Activated naive CD8-positive, alpha-beta T cell treated with anti-CD3 and anti-CD28 coated beads, Interleukin-2, amount 10 ng/mL, durations not matched to agents 7 days and 5 days (primary cell): ENCODE measurements at regions not wholly inside any gene's neighbourhood (a gene's known extent, or its start where the extent isn't known, plus 50 kb on each side); places are given as distances from the start of the nearest gene placed in this dataset.

Source experiments
- ATAC-seq: fragments of 150-1000 bp; cut with Tn5 transposase; one replicate; pipeline ENCODE4 v1.10.0; 2021; ENCODE audit warnings: low read depth, moderate library complexity
- POLR2A ChIA-PET: fragments of 350-600 bp; sonication (Branson Sonifier 250); formaldehyde crosslinking; loops from one replicate; lab custom pipeline; 2021; ENCODE audit warnings: antibody characterized with exemption; lab: Charles Lee
- DNase-seq: peaks from one replicate; pipeline ENCODE4 v3.0.0; 2021
- H3K27ac Mint-ChIP-seq: one replicate; pipeline ENCODE4 v1.8.0; 2022; ENCODE audit warnings: mild to moderate bottlenecking, mixed read lengths
- H3K27me3 Mint-ChIP-seq: one replicate; pipeline ENCODE4 v1.8.0; 2022; ENCODE audit warnings: mild to moderate bottlenecking, moderate library complexity, mixed read lengths
- H3K36me3 Mint-ChIP-seq: one replicate; pipeline ENCODE4 v1.8.0; 2021; ENCODE audit warnings: mild to moderate bottlenecking, mixed read lengths
- H3K4me1 Mint-ChIP-seq: one replicate; pipeline ENCODE4 v1.8.0; 2021; ENCODE audit warnings: mixed read lengths
- H3K4me3 Mint-ChIP-seq: one replicate; pipeline ENCODE4 v1.8.0; 2022; ENCODE audit warnings: mild to moderate bottlenecking, moderate library complexity, mixed read lengths
- H3K9me3 Mint-ChIP-seq: one replicate; pipeline ENCODE4 v1.8.0; 2021; ENCODE audit warnings: mixed read lengths

DNA sequence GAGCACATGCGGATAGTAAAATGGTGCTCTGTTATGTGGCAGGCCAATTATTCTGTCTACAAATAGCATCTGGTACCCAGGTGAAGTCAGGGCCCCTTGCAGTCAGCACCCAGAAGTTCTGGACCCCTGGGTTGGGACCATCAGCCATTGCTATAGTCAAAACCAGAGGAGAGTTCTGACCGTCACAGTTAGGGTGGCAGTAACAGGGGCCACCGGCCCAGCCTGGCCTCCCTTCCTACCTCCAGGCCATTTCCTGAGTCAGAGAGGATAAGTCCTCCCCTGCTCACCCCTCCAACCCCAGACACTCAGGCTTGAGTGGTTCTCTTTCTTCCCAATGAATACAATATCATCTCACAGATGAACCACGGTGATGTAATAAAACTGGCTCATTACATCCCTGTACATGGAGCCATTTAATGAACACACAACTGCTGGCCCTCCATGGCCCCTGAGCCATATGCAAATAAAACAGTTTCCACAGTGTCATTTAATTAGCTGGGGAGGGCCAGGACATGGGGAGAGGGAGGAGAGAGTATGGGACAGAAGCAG is 673.6 kb downstream of the MATN1 start:
- H3K4me3 Mint-ChIP-seq, result no peak overlapping the region
- DNase-seq (no peak), ATAC-seq (no peak)
- POLR2A ChIA-PET, result no interaction called here
- H3K27me3 Mint-ChIP-seq, result peaks cover 8% of the 10 kb centered on the region
- no peaks in the 10 kb centered on the region for H3K36me3 Mint-ChIP-seq
- H3K4me1 Mint-ChIP-seq, result no peaks in the 10 kb centered on the region
- no peaks in the 10 kb centered on the region for H3K9me3 Mint-ChIP-seq
- H3K27ac Mint-ChIP-seq, result no peak overlapping the region

DNA sequence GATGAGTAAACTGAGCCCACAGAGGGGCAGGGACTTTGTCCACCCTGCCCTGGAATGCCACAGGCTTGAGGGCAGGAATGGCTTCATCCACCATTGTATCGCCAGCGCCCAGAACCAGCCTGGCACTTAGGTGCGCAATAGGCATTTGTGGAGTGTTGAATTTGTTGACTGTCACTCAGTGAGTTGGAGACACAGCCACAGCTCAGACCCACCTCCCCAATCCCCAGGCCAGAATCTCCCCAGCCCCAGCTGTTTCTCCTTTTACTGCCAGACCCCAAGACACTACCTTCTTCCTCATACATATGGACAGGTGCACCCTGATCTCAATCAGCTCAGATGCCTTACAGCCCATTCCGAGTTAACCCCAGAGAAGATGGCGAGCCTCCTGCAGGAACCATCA is 674.5 kb downstream of the MATN1 start:
- Mint-ChIP-seq H3K36me3 (no peaks in the 10 kb centered on the region), H3K9me3 (peaks cover 2% of the 10 kb centered on the region), H3K27me3 (peaks cover 7% of the 10 kb centered on the region), H3K4me1 (no peaks in the 10 kb centered on the region), H3K4me3 (no peak overlapping the region), H3K27ac (no peak overlapping the region)
- POLR2A ChIA-PET, result no interaction called here
- no peak for ATAC-seq
- no peak for DNase-seq

GRCh38 chr1:30047576-30047975 is 675.8 kb downstream of the MATN1 start:
- peaks cover 4% of the 10 kb centered on the region for H3K9me3 Mint-ChIP-seq
- H3K36me3 Mint-ChIP-seq, result no peaks in the 10 kb centered on the region
- no peaks in the 10 kb centered on the region for H3K4me1 Mint-ChIP-seq
- DNase-seq, result no peak
- no peaks in the 10 kb centered on the region for H3K27me3 Mint-ChIP-seq
- POLR2A ChIA-PET, result no interaction called here
- no peak for ATAC-seq
- H3K27ac Mint-ChIP-seq, result no peak overlapping the region
- H3K4me3 Mint-ChIP-seq, result no peak overlapping the region

GRCh38 chr1:30046751-30047150 is 676.6 kb downstream of the MATN1 start:
- ATAC-seq, result no peak
- Mint-ChIP-seq H3K27me3 (no peaks in the 10 kb centered on the region), H3K4me1 (no peaks in the 10 kb centered on the region), H3K36me3 (no peaks in the 10 kb centered on the region), H3K9me3 (peaks cover 4% of the 10 kb centered on the region), H3K27ac (no peak overlapping the region), H3K4me3 (no peak overlapping the region)
- no peak for DNase-seq
- POLR2A ChIA-PET, result no interaction called here

- H3K4me3 Mint-ChIP-seq, result no peak overlapping the region
- no peak overlapping the region for H3K27ac Mint-ChIP-seq
- DNase-seq (no peak), ATAC-seq (no peak)
- POLR2A ChIA-PET, result no interaction called here
- H3K4me1 Mint-ChIP-seq, result no peaks in the 10 kb centered on the region
- no peaks in the 10 kb centered on the region for H3K27me3 Mint-ChIP-seq
- no peaks in the 10 kb centered on the region for H3K36me3 Mint-ChIP-seq
- peaks cover 4% of the 10 kb centered on the region for H3K9me3 Mint-ChIP-seq
Observed at GRCh38 chr1:30045304-30046090, 677.9 kb downstream of the MATN1 start.

DNA sequence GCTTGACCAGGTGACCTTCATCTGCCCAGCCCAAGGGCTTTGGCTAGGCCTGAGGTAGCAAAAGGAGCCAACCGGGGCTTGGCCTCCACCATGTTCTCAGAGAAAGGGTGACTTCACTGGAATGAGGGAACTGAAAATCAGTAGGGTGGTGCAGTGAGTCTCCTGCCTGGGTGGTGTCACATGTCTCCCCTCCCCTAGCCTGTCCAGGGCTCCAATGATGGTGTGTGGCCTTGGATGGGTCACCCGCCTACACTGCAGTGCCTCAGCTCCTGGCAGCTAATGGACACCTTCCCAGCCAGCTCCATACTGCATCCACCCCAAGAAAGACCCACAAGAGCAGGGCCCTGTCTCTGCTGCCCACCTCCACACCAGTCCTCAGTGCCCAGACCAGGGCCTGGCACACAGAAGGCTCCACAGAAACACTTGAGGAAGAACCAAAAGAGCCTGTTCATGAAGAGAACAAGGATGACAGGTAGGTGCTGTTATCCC is 678.7 kb downstream of the MATN1 start:
- DNase-seq (no peak), ATAC-seq (no peak)
- Mint-ChIP-seq H3K9me3 (peaks cover 4% of the 10 kb centered on the region), H3K27me3 (no peaks in the 10 kb centered on the region), H3K36me3 (no peaks in the 10 kb centered on the region), H3K4me1 (no peaks in the 10 kb centered on the region), H3K4me3 (no peak overlapping the region), H3K27ac (no peak overlapping the region)
- POLR2A ChIA-PET, result no interaction called here

DNA sequence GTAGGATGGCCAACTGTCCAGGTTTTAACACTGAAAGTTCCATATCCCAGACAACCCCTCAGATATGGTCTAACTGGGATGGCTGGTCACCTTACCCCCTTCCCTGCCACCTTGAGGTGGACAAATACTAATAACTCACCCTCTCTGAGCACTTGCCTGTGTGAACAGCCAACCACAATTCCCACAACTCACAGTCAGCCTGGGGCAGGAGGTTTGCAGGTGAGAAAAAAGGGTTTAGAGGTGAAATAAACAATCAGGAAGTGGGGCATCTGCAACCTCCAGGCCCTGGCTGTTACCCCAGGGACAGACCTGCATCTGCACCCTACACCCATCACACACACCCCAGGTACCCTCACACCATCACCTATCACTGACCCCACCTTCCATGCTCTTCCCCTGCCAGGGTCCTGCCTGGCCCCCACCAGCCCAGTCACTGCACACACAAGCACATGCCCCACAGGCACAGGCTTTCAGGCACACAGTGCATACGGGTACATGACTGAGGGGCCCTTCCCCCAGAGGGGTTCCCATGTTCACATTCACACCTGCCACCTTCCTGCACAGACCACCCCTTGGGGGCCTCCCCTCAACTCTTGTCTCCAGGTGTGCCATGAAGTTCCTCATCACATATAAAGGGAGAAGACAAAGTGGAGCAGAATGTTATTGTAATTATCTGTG is 679.5 kb downstream of the MATN1 start:
- Mint-ChIP-seq H3K36me3 (no peaks in the 10 kb centered on the region), H3K27ac (no peak overlapping the region), H3K9me3 (peaks cover 4% of the 10 kb centered on the region), H3K4me3 (no peak overlapping the region), H3K4me1 (no peaks in the 10 kb centered on the region), H3K27me3 (no peaks in the 10 kb centered on the region)
- POLR2A ChIA-PET, result no interaction called here
- DNase-seq (no peak), ATAC-seq (no peak)

DNA sequence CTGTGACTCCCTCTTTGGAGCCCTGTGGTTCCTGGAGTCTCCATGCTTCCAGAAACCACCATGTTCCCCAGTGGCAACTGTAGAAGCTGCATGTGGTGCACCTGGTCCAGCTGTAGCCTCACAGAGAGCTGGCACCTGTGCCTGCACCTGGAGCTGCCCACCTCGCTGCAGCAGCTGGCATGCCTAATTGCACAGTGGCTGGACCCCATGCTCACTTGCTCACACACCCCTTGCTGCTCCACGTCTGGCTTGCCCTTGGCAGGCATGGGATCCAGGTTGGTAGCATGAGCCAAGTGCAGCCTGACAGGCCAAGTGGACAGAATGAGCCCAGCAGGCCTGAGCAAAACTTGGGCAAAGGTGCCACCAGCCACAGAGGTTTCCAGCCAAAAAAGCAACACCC is 680.1 kb downstream of the MATN1 start:
- no peaks in the 10 kb centered on the region for H3K36me3 Mint-ChIP-seq
- no peak overlapping the region for H3K4me3 Mint-ChIP-seq
- no peaks in the 10 kb centered on the region for H3K27me3 Mint-ChIP-seq
- ATAC-seq (no peak), DNase-seq (no peak)
- no peak overlapping the region for H3K27ac Mint-ChIP-seq
- POLR2A ChIA-PET, result no interaction called here
- no peaks in the 10 kb centered on the region for H3K4me1 Mint-ChIP-seq
- H3K9me3 Mint-ChIP-seq, result peaks cover 4% of the 10 kb centered on the region

DNA sequence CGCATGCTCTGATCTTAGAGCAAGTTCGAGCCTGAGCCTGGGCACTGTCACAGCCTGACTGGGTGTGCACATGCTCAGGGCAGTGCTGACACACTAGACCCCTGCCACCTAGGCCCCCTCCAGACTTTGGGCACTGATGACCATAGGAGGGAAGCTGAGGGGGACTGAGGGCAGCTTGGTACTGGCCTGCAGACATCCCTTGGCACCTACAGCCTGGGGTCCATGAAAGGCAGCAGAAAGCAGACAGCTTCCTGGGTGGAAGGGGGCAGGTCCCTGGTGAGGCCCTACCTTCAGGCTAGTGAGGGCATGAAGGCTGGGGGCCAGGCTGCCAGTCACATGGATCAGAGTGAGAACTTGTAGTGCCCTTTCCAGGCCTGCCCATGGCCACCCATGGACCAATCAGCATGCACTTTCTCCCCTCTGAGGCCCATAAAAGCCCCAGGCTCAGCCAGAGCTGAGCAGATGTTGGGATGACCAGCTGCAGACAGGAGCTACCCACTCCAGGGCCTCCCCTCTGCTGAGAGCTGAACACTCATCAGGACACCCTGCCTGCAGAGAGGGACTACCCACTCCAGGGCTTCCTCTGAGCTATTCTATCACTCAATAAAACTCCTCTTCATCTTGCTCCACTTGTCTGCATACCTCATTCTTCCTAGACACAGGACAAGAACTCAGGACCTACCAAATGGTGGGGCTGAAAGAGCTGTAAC is 680.8 kb downstream of the MATN1 start:
- H3K4me1 Mint-ChIP-seq, result no peaks in the 10 kb centered on the region
- H3K27ac Mint-ChIP-seq, result no peak overlapping the region
- ATAC-seq (no peak), DNase-seq (no peak)
- POLR2A ChIA-PET, result no interaction called here
- no peaks in the 10 kb centered on the region for H3K36me3 Mint-ChIP-seq
- H3K27me3 Mint-ChIP-seq, result no peaks in the 10 kb centered on the region
- peaks cover 4% of the 10 kb centered on the region for H3K9me3 Mint-ChIP-seq
- H3K4me3 Mint-ChIP-seq, result no peak overlapping the region

- no peak for ATAC-seq
- Mint-ChIP-seq H3K4me1 (no peaks in the 10 kb centered on the region), H3K27me3 (no peaks in the 10 kb centered on the region), H3K27ac (no peak overlapping the region), H3K4me3 (no peak overlapping the region), H3K36me3 (no peaks in the 10 kb centered on the region), H3K9me3 (peaks cover 4% of the 10 kb centered on the region)
- POLR2A ChIA-PET, result no interaction called here
- no peak for DNase-seq
Observed at GRCh38 chr1:30041741-30042437, 681.5 kb downstream of the MATN1 start.

DNA sequence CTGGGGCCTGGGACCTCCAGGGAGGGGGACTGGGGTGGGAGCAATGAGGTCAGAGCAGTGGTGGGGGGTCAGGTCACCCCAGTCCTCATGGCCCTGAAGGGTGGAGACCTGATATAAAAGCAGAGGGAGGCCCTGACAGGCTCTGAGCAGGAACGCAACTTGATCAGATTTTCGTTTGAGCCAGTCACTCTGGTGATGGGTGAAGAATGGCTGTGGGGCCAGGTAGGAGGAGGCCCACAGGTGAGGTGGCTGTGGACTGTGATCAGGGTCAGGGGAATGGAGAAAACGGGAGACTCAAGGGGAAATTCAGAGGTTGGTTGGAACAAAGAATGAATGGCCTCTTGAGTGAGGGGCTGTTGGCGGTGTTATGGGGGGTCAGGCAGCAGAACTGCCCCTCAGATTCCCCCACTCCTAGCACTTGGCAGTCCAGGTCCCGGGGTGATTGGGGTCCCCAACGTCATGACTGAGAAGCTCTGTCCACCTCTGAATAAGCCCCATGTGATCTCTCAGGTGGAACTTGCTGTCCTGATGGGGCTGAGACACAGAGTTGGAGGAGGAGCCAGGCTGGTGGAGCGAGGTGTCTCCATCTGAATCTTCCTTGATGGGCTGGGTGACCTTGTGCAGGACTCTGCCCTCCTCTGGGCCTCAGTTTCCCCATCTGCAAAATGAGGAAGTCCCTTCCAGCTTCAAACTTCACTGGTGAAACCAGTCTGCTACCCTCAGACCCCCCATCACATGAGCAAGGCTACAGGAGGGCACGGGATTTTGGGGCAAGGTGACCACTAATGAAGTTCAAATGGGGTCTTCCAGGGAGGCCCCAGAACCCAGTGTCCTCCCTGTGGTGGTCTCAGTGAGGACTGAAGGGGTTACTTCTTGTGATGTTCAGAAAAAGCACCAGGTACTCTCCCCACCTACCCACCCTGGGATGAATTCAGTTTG is 683.0 kb downstream of the MATN1 start:
- POLR2A ChIA-PET, result no interaction called here
- Mint-ChIP-seq H3K36me3 (no peaks in the 10 kb centered on the region), H3K9me3 (peaks cover 4% of the 10 kb centered on the region), H3K27me3 (no peaks in the 10 kb centered on the region), H3K4me3 (no peak overlapping the region), H3K4me1 (no peaks in the 10 kb centered on the region), H3K27ac (no peak overlapping the region)
- DNase-seq (no peak), ATAC-seq (no peak)

DNA sequence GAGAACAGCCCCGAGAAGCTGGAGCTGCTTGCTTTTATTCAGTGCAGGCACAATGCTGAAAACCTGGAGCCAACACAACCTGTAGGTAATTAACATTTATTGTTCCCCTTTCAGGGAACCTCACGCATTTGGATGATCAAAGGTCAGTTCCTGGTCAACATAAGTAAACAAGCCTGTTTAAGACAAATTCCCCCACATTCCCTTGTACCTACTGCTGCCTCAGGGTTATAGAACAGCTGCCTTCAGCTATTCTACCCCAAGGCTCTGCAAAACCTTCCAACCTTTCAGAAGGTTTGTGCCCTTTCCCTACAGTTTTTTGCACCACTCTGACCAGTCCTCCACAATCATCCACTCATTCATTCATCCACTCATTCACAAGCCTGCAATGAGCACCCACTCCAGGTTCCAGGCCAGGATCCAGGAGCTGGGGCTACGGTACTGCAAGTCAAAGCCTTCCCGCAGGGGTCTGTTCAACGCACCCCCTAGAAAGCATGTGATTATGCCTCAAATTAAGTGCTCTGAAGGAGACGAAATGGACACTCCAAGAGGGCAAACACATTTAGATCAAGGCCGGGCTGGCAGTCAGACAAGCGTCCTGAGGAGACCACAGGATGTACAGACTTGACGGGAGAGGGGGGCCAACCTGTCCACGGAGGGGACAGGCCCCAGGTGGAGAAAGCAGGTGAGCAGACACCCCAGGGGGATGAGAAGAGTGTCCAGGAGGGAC is 683.9 kb downstream of the MATN1 start:
- ATAC-seq (no peak), DNase-seq (no peak)
- no peak overlapping the region for H3K4me3 Mint-ChIP-seq
- POLR2A ChIA-PET, result no interaction called here
- no peaks in the 10 kb centered on the region for H3K4me1 Mint-ChIP-seq
- H3K27me3 Mint-ChIP-seq, result no peaks in the 10 kb centered on the region
- no peaks in the 10 kb centered on the region for H3K36me3 Mint-ChIP-seq
- H3K27ac Mint-ChIP-seq, result no peak overlapping the region
- H3K9me3 Mint-ChIP-seq, result peaks cover 4% of the 10 kb centered on the region
